ENCODE measurements at regions not wholly inside any gene's neighbourhood (a gene's known extent, or its start where the extent isn't known, plus 50 kb on each side); places are given as distances from the start of the nearest gene placed in this dataset.

- no peak overlapping the region for H3K4me3 ChIP-seq (ENCODE audit: low read length)
- H3K4me1 Mint-ChIP-seq = peaks cover 19% of the 10 kb centered on the region
- no peak overlapping the region for H3K27ac Mint-ChIP-seq
- H3K36me3 Mint-ChIP-seq (ENCODE audit: low read depth) = no peaks in the 10 kb centered on the region
- H3K27ac ChIP-seq (ENCODE audit: low read depth, low read length) = no peak overlapping the region
- peaks cover 11% of the 10 kb centered on the region for H3K4me1 ChIP-seq (ENCODE audit: control insufficient read depth, insufficient read depth, low read length)
- TF ChIP-seq CTCF (conservative IDR thresholded peaks at IDR 0.05) = no peak
- H3K27me3 ChIP-seq (ENCODE audit: control insufficient read depth, insufficient read depth, low read length, poor library complexity, severe bottlenecking) = no peaks in the 10 kb centered on the region
- 91 to 94% methylated on average over 5 to 7 of the region's 7 CpGs for WGBS, 2 experiments (ENCODE audit: insufficient coverage in 1 of 2, insufficient read length in 1 of 2)
- H3K9me3 Mint-ChIP-seq = no peaks in the 10 kb centered on the region
- H3K27me3 Mint-ChIP-seq (ENCODE audit: insufficient read depth) = peaks cover 2% of the 10 kb centered on the region
- H3K36me3 ChIP-seq (ENCODE audit: control insufficient read depth, insufficient read depth, low read length) = no peaks in the 10 kb centered on the region
- no peak for DNase-seq
- H3K4me3 Mint-ChIP-seq = no peak overlapping the region
- no peak overlapping the region for H3K9ac ChIP-seq (ENCODE audit: extremely low read depth, low read length, poor library complexity, severe bottlenecking)
- no peaks in the 10 kb centered on the region for H3K9me3 ChIP-seq (ENCODE audit: control insufficient read depth, low read length)
These were observed 131.8 kb upstream of the TOPAZ1 start for GRCh38 chr3:44109771-44110361.

GRCh38 chr3:44110648-44111047 is 131.0 kb upstream of the TOPAZ1 start:
- H3K9me3 ChIP-seq (ENCODE audit: control insufficient read depth, low read length) = no peaks in the 10 kb centered on the region
- H3K27ac ChIP-seq (ENCODE audit: low read depth, low read length) = no peak overlapping the region
- Mint-ChIP-seq H3K36me3 (ENCODE audit: low read depth) (no peaks in the 10 kb centered on the region), H3K9me3 (no peaks in the 10 kb centered on the region), H3K4me1 (peaks cover 16% of the 10 kb centered on the region), H3K27ac (no peak overlapping the region), H3K27me3 (ENCODE audit: insufficient read depth) (no peaks in the 10 kb centered on the region), H3K4me3 (no peak overlapping the region)
- no peak overlapping the region for H3K9ac ChIP-seq (ENCODE audit: extremely low read depth, low read length, poor library complexity, severe bottlenecking)
- 94 to 97% methylated on average over 5 to 9 of the region's 9 CpGs for WGBS, 2 experiments (ENCODE audit: insufficient coverage in 1 of 2, insufficient read length in 1 of 2)
- DNase-seq = no peak
- no peaks in the 10 kb centered on the region for H3K27me3 ChIP-seq (ENCODE audit: control insufficient read depth, insufficient read depth, low read length, poor library complexity, severe bottlenecking)
- no peak overlapping the region for H3K4me3 ChIP-seq (ENCODE audit: low read length)
- peaks cover 8% of the 10 kb centered on the region for H3K4me1 ChIP-seq (ENCODE audit: control insufficient read depth, insufficient read depth, low read length)
- TF ChIP-seq CTCF (conservative IDR thresholded peaks at IDR 0.05) = no peak
- H3K36me3 ChIP-seq (ENCODE audit: control insufficient read depth, insufficient read depth, low read length) = no peaks in the 10 kb centered on the region

- H3K36me3 Mint-ChIP-seq (ENCODE audit: low read depth) = no peaks in the 10 kb centered on the region
These were observed 130.2 kb upstream of the TOPAZ1 start for GRCh38 chr3:44111482-44111881.

More at GRCh38 chr3:44111482-44111881, 130.2 kb upstream of the TOPAZ1 start:
- H3K27me3 ChIP-seq (ENCODE audit: control insufficient read depth, insufficient read depth, low read length, poor library complexity, severe bottlenecking) = no peaks in the 10 kb centered on the region
- H3K4me3 ChIP-seq (ENCODE audit: low read length) = no peak overlapping the region
- WGBS, 2 experiments (ENCODE audit: insufficient coverage in 1 of 2, insufficient read length in 1 of 2) = 94% methylated on average over 2 of the region's 2 CpGs
- H3K9me3 Mint-ChIP-seq = no peaks in the 10 kb centered on the region
- DNase-seq = no peak
- H3K4me1 ChIP-seq (ENCODE audit: control insufficient read depth, insufficient read depth, low read length) = peaks cover under 1% of the 10 kb centered on the region
- H3K27ac Mint-ChIP-seq = no peak overlapping the region
- no peak for TF ChIP-seq CTCF (conservative IDR thresholded peaks at IDR 0.05)
- no peak overlapping the region for H3K27ac ChIP-seq (ENCODE audit: low read depth, low read length)
- no peaks in the 10 kb centered on the region for H3K9me3 ChIP-seq (ENCODE audit: control insufficient read depth, low read length)
- no peaks in the 10 kb centered on the region for H3K27me3 Mint-ChIP-seq (ENCODE audit: insufficient read depth)
- H3K4me1 Mint-ChIP-seq = peaks cover 8% of the 10 kb centered on the region
- no peak overlapping the region for H3K4me3 Mint-ChIP-seq
- no peaks in the 10 kb centered on the region for H3K36me3 ChIP-seq (ENCODE audit: control insufficient read depth, insufficient read depth, low read length)
- no peak overlapping the region for H3K9ac ChIP-seq (ENCODE audit: extremely low read depth, low read length, poor library complexity, severe bottlenecking)
